Mesendoderm (in vitro differentiated cells): ENCODE measurements at regions not wholly inside any gene's neighbourhood (a gene's known extent, or its start where the extent isn't known, plus 50 kb on each side); places are given as distances from the start of the nearest gene placed in this dataset.

Experiments used
- DNase-seq: peaks from one replicate; pipeline ENCODE4 v3.0.0; 2013
- H2AK5ac ChIP-seq: 2 replicates; pipeline ENCODE4 v1.6.1; 2013; ENCODE audit warnings: low read length, inconsistent platforms
- H2BK120ac ChIP-seq: 2 replicates; pipeline ENCODE4 v1.6.1; 2013; ENCODE audit warnings: low read depth, mild to moderate bottlenecking, low read length, moderate library complexity, mixed read lengths
- H2BK15ac ChIP-seq: replicated peaks from 2 replicates; pipeline ENCODE4 v1.6.1; 2013; ENCODE audit warnings: low read depth, mild to moderate bottlenecking, moderate library complexity
- H2BK5ac ChIP-seq: 2 replicates; pipeline ENCODE4 v1.6.1; 2013; ENCODE audit warnings: low read length, inconsistent platforms
- H3K18ac ChIP-seq: 2 replicates; pipeline ENCODE4 v1.6.1; 2013; ENCODE audit warnings: mild to moderate bottlenecking, low read length, mixed read lengths
- H3K23ac ChIP-seq: one replicate; pipeline ENCODE4 v1.6.1; 2013; ENCODE audit warnings: low read length
- H3K27ac ChIP-seq: 2 replicates; pipeline ENCODE4 v1.5.1; 2013; ENCODE audit warnings: low read depth, mild to moderate bottlenecking, inconsistent platforms, low read length, moderate library complexity
- H3K27me3 ChIP-seq: 2 replicates; pipeline ENCODE4 v1.6.1; 2013; ENCODE audit warnings: low read length, control low read depth, mild to moderate bottlenecking, inconsistent platforms; ENCODE audit not compliant: insufficient read depth, poor library complexity
- H3K36me3 ChIP-seq: 2 replicates; pipeline ENCODE4 v1.6.1; 2013; ENCODE audit warnings: low read length, inconsistent platforms; ENCODE audit not compliant: control insufficient read depth, insufficient read depth
- H3K4ac ChIP-seq: one replicate; pipeline ENCODE4 v1.6.1; 2013; ENCODE audit warnings: low read depth, mild to moderate bottlenecking, low read length, moderate library complexity
- H3K4me1 ChIP-seq: 2 replicates; pipeline ENCODE4 v1.6.1; 2013; ENCODE audit warnings: low read depth, low read length, inconsistent platforms; ENCODE audit not compliant: control insufficient read depth
- H3K4me2 ChIP-seq: 2 replicates; pipeline ENCODE4 v1.6.1; 2013; ENCODE audit warnings: low read length
- H3K4me3 ChIP-seq: 2 replicates; pipeline ENCODE4 v1.5.1; 2013; ENCODE audit warnings: mild to moderate bottlenecking, low read length
- H3K56ac ChIP-seq: one replicate; pipeline ENCODE4 v1.6.1; 2013; ENCODE audit warnings: low read length
- H3K79me1 ChIP-seq: 2 replicates; pipeline ENCODE4 v1.6.1; 2013; ENCODE audit warnings: low read length, inconsistent platforms
- H3K79me2 ChIP-seq: 2 replicates; pipeline ENCODE4 v1.6.1; 2013; ENCODE audit warnings: mild to moderate bottlenecking, low read length; ENCODE audit not compliant: control insufficient read depth, insufficient read depth
- H3K9ac ChIP-seq: 2 replicates; pipeline ENCODE4 v1.6.1; 2013; ENCODE audit warnings: low read length, inconsistent platforms
- H4K5ac ChIP-seq: one replicate; pipeline ENCODE4 v1.6.1; 2013; ENCODE audit warnings: low read length
- H4K8ac ChIP-seq: one replicate; pipeline ENCODE4 v1.6.1; 2013; ENCODE audit warnings: low read depth, mild to moderate bottlenecking, control low read depth, low read length, moderate library complexity
- WGBS: extraction: QIAGEN DNeasy Blood & Tissue Kit; methylation state at CpG from one replicate; pipeline ENCODE4 v1.1.7; 2013; ENCODE audit warnings: low lambda C conversion rate, missing lambda C conversion rate; ENCODE audit not compliant: insufficient coverage; ENCODE audit errors: extremely low coverage; 5-methylcytosine and 5-hydroxymethylcytosine counted together

- Histone ChIP-seq H3K4ac (no peak overlapping the region), H3K36me3 (no peaks in the 10 kb centered on the region), H2BK5ac (no peak overlapping the region), H4K5ac (no peak overlapping the region), H3K23ac (no peak overlapping the region), H3K79me1 (no peaks in the 10 kb centered on the region), H3K27me3 (no peaks in the 10 kb centered on the region), H4K8ac (no peak overlapping the region), H3K4me1 (no peaks in the 10 kb centered on the region), H3K56ac (no peak overlapping the region), H3K9ac (no peak overlapping the region), H3K4me2 (no peak overlapping the region), H2BK120ac (no peak overlapping the region), H3K18ac (no peak overlapping the region), H3K4me3 (no peak overlapping the region), H2AK5ac (no peak overlapping the region), H3K27ac (no peak overlapping the region), H2BK15ac (no peak overlapping the region), H3K79me2 (no peaks in the 10 kb centered on the region)
- no CpG with 5 or more reads among the region's 1 CpG for WGBS
- DNase-seq = no peak
Observed at GRCh38 chr11:39294648-39295047, 2164.8 kb downstream of the LRRC4C start.

- H3K27me3 ChIP-seq = no peaks in the 10 kb centered on the region
Observed at GRCh38 chr11:39288011-39288410, 2171.4 kb downstream of the LRRC4C start.

GRCh38 chr11:39268176-39268690, 2191.2 kb downstream of the LRRC4C start:
- Histone ChIP-seq H3K4me1 (no peaks in the 10 kb centered on the region), H3K79me1 (no peaks in the 10 kb centered on the region), H3K36me3 (no peaks in the 10 kb centered on the region), H3K56ac (no peak overlapping the region), H3K27ac (no peak overlapping the region), H3K27me3 (no peaks in the 10 kb centered on the region), H4K5ac (no peak overlapping the region), H3K4me3 (no peak overlapping the region), H2BK120ac (no peak overlapping the region), H3K9ac (no peak overlapping the region), H4K8ac (no peak overlapping the region), H2AK5ac (no peak overlapping the region), H3K23ac (no peak overlapping the region), H2BK15ac (no peak overlapping the region), H3K4me2 (no peak overlapping the region), H3K4ac (no peak overlapping the region), H3K79me2 (no peaks in the 10 kb centered on the region), H2BK5ac (no peak overlapping the region), H3K18ac (no peak overlapping the region)
- no CpG with 5 or more reads among the region's 3 CpGs for WGBS
- DNase-seq = no peak

More at GRCh38 chr11:39288011-39288410, 2171.4 kb downstream of the LRRC4C start:
- H3K56ac ChIP-seq = no peak overlapping the region
- no CpG with 5 or more reads among the region's 4 CpGs for WGBS
- H3K4ac ChIP-seq = no peak overlapping the region
- no peak overlapping the region for H3K18ac ChIP-seq
- no peaks in the 10 kb centered on the region for H3K79me2 ChIP-seq
- H3K4me1 ChIP-seq = no peaks in the 10 kb centered on the region
- H3K9ac ChIP-seq = no peak overlapping the region
- no peaks in the 10 kb centered on the region for H3K36me3 ChIP-seq
- no peak overlapping the region for H2BK120ac ChIP-seq
- no peak overlapping the region for H2AK5ac ChIP-seq
- no peak overlapping the region for H3K23ac ChIP-seq
- no peak overlapping the region for H3K4me2 ChIP-seq
- no peak overlapping the region for H4K8ac ChIP-seq
- no peak overlapping the region for H3K27ac ChIP-seq
- H2BK5ac ChIP-seq = no peak overlapping the region
- H3K4me3 ChIP-seq = no peak overlapping the region
- H2BK15ac ChIP-seq = no peak overlapping the region
- DNase-seq = no peak
- no peak overlapping the region for H4K5ac ChIP-seq
- H3K79me1 ChIP-seq = no peaks in the 10 kb centered on the region

GRCh38 chr11:39255648-39256047, 2203.8 kb downstream of the LRRC4C start:
- H3K56ac ChIP-seq = no peak overlapping the region
- H2BK120ac ChIP-seq = no peak overlapping the region
- no peak overlapping the region for H4K8ac ChIP-seq
- H3K36me3 ChIP-seq = no peaks in the 10 kb centered on the region
- H2BK5ac ChIP-seq = no peak overlapping the region
- H3K79me2 ChIP-seq = no peaks in the 10 kb centered on the region
- H2BK15ac ChIP-seq = no peak overlapping the region
- H3K27ac ChIP-seq = no peak overlapping the region
- H3K4me1 ChIP-seq = no peaks in the 10 kb centered on the region
- no peaks in the 10 kb centered on the region for H3K79me1 ChIP-seq
- WGBS = no CpG with 5 or more reads among the region's 1 CpG
- no peak overlapping the region for H2AK5ac ChIP-seq
- no peaks in the 10 kb centered on the region for H3K27me3 ChIP-seq
- H3K18ac ChIP-seq = no peak overlapping the region
- no peak overlapping the region for H3K4me3 ChIP-seq
- no peak overlapping the region for H3K9ac ChIP-seq
- no peak overlapping the region for H3K4me2 ChIP-seq
- no peak overlapping the region for H3K23ac ChIP-seq
- no peak for DNase-seq
- H3K4ac ChIP-seq = no peak overlapping the region
- H4K5ac ChIP-seq = no peak overlapping the region

DNA sequence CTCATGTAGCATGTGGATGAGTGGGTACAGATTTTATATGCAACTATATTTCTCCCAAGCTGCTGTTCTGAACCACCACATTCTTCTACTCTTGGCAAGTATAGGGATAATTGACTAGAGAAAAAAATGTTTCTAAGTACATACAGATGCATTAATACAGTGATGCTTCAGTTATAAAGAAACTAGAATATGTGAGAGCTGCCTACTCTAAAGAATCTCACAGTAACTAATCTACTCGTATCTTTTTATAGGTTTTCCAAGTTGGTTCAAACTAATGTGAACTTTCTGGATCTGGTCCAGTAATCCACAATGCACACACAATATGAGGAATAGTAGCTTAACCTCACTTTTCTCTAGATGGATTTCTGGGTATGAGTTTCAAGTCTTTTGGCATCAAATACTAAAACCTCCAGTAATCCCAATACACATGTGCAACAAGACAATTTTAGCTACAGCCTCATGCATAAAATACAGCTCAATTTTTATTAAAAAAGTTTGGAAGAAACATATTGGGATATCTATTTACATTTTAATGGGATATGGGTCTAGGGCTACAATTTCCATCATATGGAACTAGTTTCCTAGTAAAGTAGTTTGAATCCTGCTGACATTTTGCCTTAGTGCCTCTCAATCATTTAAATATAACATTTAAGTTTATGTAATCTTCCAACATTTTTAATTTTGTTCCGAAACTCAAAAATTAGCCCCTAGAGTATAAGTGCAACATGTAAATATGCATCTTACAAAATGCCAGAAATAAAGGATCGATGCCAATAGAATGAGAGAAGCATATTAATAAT, 2209.7 kb downstream of the LRRC4C start:
- Histone ChIP-seq H3K4me3 (no peak overlapping the region), H3K79me2 (no peaks in the 10 kb centered on the region), H3K18ac (no peak overlapping the region), H3K79me1 (no peaks in the 10 kb centered on the region), H3K27ac (no peak overlapping the region), H4K8ac (no peak overlapping the region), H3K36me3 (no peaks in the 10 kb centered on the region), H2AK5ac (no peak overlapping the region), H3K4ac (no peak overlapping the region), H2BK5ac (no peak overlapping the region), H4K5ac (no peak overlapping the region), H3K9ac (no peak overlapping the region), H3K4me1 (no peaks in the 10 kb centered on the region), H2BK15ac (no peak overlapping the region), H3K56ac (no peak overlapping the region), H3K27me3 (no peaks in the 10 kb centered on the region), H3K4me2 (no peak overlapping the region), H3K23ac (no peak overlapping the region), H2BK120ac (no peak overlapping the region)
- DNase-seq = no peak
- no CpG with 5 or more reads among the region's 3 CpGs for WGBS
